ENCODE measurements at regions not wholly inside any gene's neighbourhood (a gene's known extent, or its start where the extent isn't known, plus 50 kb on each side); places are given as distances from the start of the nearest gene placed in this dataset.

DNA sequence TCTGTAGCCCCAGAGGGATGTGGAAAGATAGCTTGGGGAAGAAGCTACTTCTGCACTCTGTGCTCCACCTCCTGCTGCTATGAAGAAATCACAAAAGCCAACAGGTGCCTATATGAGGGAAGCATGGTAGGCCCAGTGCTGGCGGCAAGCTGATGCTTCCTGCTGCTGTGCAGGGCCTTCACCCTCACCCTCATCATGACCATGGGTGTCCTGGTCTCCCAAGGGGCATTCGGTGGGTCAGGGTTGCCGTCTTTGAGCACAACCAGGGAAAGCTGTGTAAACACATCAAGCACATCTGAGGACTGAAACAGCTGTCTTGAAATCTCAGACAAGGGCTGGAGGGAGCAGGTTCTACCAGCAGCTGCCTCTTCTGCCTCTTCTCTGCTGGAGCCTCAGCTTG is 184.0 kb downstream of the FNDC1 start:
- TF ChIP-seq, protein P1, sequence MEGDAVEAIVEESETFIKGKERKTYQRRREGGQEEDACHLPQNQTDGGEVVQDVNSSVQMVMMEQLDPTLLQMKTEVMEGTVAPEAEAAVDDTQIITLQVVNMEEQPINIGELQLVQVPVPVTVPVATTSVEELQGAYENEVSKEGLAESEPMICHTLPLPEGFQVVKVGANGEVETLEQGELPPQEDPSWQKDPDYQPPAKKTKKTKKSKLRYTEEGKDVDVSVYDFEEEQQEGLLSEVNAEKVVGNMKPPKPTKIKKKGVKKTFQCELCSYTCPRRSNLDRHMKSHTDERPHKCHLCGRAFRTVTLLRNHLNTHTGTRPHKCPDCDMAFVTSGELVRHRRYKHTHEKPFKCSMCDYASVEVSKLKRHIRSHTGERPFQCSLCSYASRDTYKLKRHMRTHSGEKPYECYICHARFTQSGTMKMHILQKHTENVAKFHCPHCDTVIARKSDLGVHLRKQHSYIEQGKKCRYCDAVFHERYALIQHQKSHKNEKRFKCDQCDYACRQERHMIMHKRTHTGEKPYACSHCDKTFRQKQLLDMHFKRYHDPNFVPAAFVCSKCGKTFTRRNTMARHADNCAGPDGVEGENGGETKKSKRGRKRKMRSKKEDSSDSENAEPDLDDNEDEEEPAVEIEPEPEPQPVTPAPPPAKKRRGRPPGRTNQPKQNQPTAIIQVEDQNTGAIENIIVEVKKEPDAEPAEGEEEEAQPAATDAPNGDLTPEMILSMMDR (IDR thresholded peaks at IDR 0.05): no peak
- no peak for TF ChIP-seq POLR2A (IDR thresholded peaks at IDR 0.05)
